Bronchial epithelial cell (primary cell): ENCODE measurements at regions not wholly inside any gene's neighbourhood (a gene's known extent, or its start where the extent isn't known, plus 50 kb on each side); places are given as distances from the start of the nearest gene placed in this dataset.

Experiments used
- DNase-seq: peaks from one replicate; pipeline ENCODE4 v3.0.0-alpha.2; 2010; ENCODE audit warnings: low read depth
- FAIRE-seq: peaks from 2 replicates; lab custom pipeline; 2011; peaks lifted over from hg19 to GRCh38; lab: Jason Lieb, UNC
- H3K27me3 ChIP-seq: 2 replicates; pipeline ENCODE4 v1.5.1; 2011; ENCODE audit warnings: low read length; ENCODE audit not compliant: control insufficient read depth, insufficient read depth
- H3K36me3 ChIP-seq: 2 replicates; pipeline ENCODE4 v1.5.1; 2011; ENCODE audit warnings: low read length; ENCODE audit not compliant: control insufficient read depth, insufficient read depth
- H3K4me3 ChIP-seq: 2 replicates; pipeline ENCODE4 v1.5.1; 2011; ENCODE audit warnings: mild to moderate bottlenecking, low read depth, low read length, control low read depth
- CTCF ChIP-seq: IDR thresholded peaks from 2 replicates; pipeline ENCODE4 v1.5.1; 2011; ENCODE audit warnings: mild to moderate bottlenecking, moderate library complexity, low read length, control low read depth, inconsistent platforms; ENCODE audit not compliant: insufficient read depth, severe bottlenecking

GRCh38 chr11:98630736-98631135 lies 390.0 kb upstream of the CNTN5 start:
- Histone ChIP-seq H3K4me3 (no peak overlapping the region), H3K27me3 (no peaks in the 10 kb centered on the region), H3K36me3 (no peaks in the 10 kb centered on the region)
- FAIRE-seq, result no peak
- no peak for DNase-seq
- TF ChIP-seq CTCF, result no peak

- TF ChIP-seq CTCF, result no peak
- no peak for FAIRE-seq
- H3K4me3 ChIP-seq, result no peak overlapping the region
- H3K27me3 ChIP-seq, result no peaks in the 10 kb centered on the region
- H3K36me3 ChIP-seq, result no peaks in the 10 kb centered on the region
- no peak for DNase-seq
These were observed 363.0 kb upstream of the CNTN5 start for GRCh38 chr11:98657711-98658110.

- FAIRE-seq (no peak), DNase-seq (no peak)
- Histone ChIP-seq H3K36me3 (no peaks in the 10 kb centered on the region), H3K4me3 (no peak overlapping the region), H3K27me3 (no peaks in the 10 kb centered on the region)
- no peak for TF ChIP-seq CTCF
These were observed 361.3 kb upstream of the CNTN5 start for GRCh38 chr11:98659431-98659830.

- H3K4me3 ChIP-seq, result no peak overlapping the region
- FAIRE-seq (no peak), DNase-seq (no peak)
- no peaks in the 10 kb centered on the region for H3K27me3 ChIP-seq
- TF ChIP-seq CTCF, result no peak
- H3K36me3 ChIP-seq, result no peaks in the 10 kb centered on the region
These were observed 346.4 kb upstream of the CNTN5 start for GRCh38 chr11:98674390-98674789.

- FAIRE-seq (no peak), DNase-seq (no peak)
- H3K4me3 ChIP-seq, result no peak overlapping the region
- no peak for TF ChIP-seq CTCF
- H3K27me3 ChIP-seq, result no peaks in the 10 kb centered on the region
- no peaks in the 10 kb centered on the region for H3K36me3 ChIP-seq
These were observed 341.1 kb upstream of the CNTN5 start for GRCh38 chr11:98679673-98680072.

GRCh38 chr11:98701541-98701940 lies 319.2 kb upstream of the CNTN5 start:
- FAIRE-seq, result no peak
- H3K27me3 ChIP-seq, result no peaks in the 10 kb centered on the region
- no peak overlapping the region for H3K4me3 ChIP-seq
- TF ChIP-seq CTCF, result no peak
- DNase-seq, result no peak
- no peaks in the 10 kb centered on the region for H3K36me3 ChIP-seq
